OCI-LY7 (cell line): ENCODE measurements at regions not wholly inside any gene's neighbourhood (a gene's known extent, or its start where the extent isn't known, plus 50 kb on each side); places are given as distances from the start of the nearest gene placed in this dataset.

ENCODE experiments used
- BruUV-seq: library from RNA; stranded (reverse); fragments of 400-500 nt; replicated peaks from 2 replicates; lab custom pipeline; 2021; lab: Mats Ljungman, UMichigan
- CTCF ChIA-PET: fragments of 300-600 bp; sonication (Branson Sonifier 250); formaldehyde crosslinking; loops from one replicate; lab custom pipeline; 2022; ENCODE audit warnings: antibody characterized with exemption; ENCODE audit not compliant: unreplicated experiment; lab: Charles Lee
- POLR2A ChIA-PET: fragments of 300-600 bp; sonication (Branson Sonifier 250); formaldehyde crosslinking; loops from one replicate; lab custom pipeline; 2022; ENCODE audit warnings: antibody characterized with exemption; lab: Charles Lee
- DNase-seq: peaks from one replicate; pipeline ENCODE4 v3.0.0-alpha.2; 2015; ENCODE audit warnings: low spot score
- H2AFZ ChIP-seq: fragments of 200-600 bp; sonication (generic), shearing (Covaris generic); 2 replicates; pipeline ENCODE4 v1.6.1; 2014; ENCODE audit warnings: mild to moderate bottlenecking, antibody characterized with exemption, low read length, moderate library complexity
- H3K27ac ChIP-seq: fragments of 200-600 bp; sonication (generic); 2 replicates; pipeline ENCODE4 v1.5.1; 2014; ENCODE audit warnings: mixed run types, low read depth, mild to moderate bottlenecking, moderate library complexity, low read length, inconsistent platforms; ENCODE audit not compliant: poor library complexity, severe bottlenecking
- H3K36me3 ChIP-seq: fragments of 200-600 bp; sonication (generic); 2 replicates; pipeline ENCODE4 v1.6.1; 2014; ENCODE audit warnings: mild to moderate bottlenecking, antibody characterized with exemption, low read length, moderate library complexity, mixed read lengths; ENCODE audit not compliant: insufficient read depth
- H3K4me1 ChIP-seq: fragments of 200-600 bp; sonication (generic); 2 replicates; pipeline ENCODE4 v1.5.1; 2014; ENCODE audit warnings: mild to moderate bottlenecking, low read length; ENCODE audit not compliant: insufficient read depth, poor library complexity, severe bottlenecking
- H3K4me2 ChIP-seq: fragments of 200-600 bp; sonication (generic); 2 replicates; pipeline ENCODE4 v1.6.1; 2014; ENCODE audit warnings: mild to moderate bottlenecking, low read length
- H3K4me3 ChIP-seq: fragments of 200-600 bp; sonication (generic); 2 replicates; pipeline ENCODE4 v1.5.1; 2014; ENCODE audit warnings: mild to moderate bottlenecking, low read depth, low read length; ENCODE audit not compliant: poor library complexity, severe bottlenecking
- H3K79me2 ChIP-seq: fragments of 200-600 bp; sonication (generic); 2 replicates; pipeline ENCODE4 v1.6.1; 2016; ENCODE audit warnings: low read depth, mild to moderate bottlenecking, low read length, moderate library complexity, mixed read lengths; ENCODE audit not compliant: insufficient read depth
- H3K9me2 ChIP-seq: fragments of 200-600 bp; sonication (generic); 2 replicates; pipeline ENCODE4 v1.6.1; 2016; ENCODE audit warnings: mild to moderate bottlenecking, low read length, mixed read lengths; ENCODE audit not compliant: insufficient read depth
- H3K9me3 ChIP-seq: fragments of 200-600 bp; sonication (generic); 2 replicates; pipeline ENCODE4 v1.6.1; 2014; ENCODE audit warnings: mild to moderate bottlenecking, mixed run types, low read length, mixed read lengths
- H4K20me1 ChIP-seq: fragments of 200-600 bp; sonication (generic); 2 replicates; pipeline ENCODE4 v1.6.1; 2014; ENCODE audit warnings: mild to moderate bottlenecking, antibody characterized with exemption, low read length, moderate library complexity, mixed read lengths; ENCODE audit not compliant: insufficient read depth
- EZH2phosphoT487 ChIP-seq: fragments of 200-600 bp; sonication (generic); IDR thresholded peaks from 2 replicates; pipeline ENCODE4 v1.6.1; 2018; ENCODE audit warnings: low read depth, borderline replicate concordance, mild to moderate bottlenecking, mixed run types, antibody characterized with exemption, low read length, moderate library complexity, mixed read lengths
- intact Hi-C: fragments of 100-400 bp; cut with micrococcal nuclease; formaldehyde crosslinking; loops from one replicate; pipeline ENCODE4 v1.10.0; 2022; ENCODE audit not compliant: unreplicated experiment
- TF ChIP-seq, protein P1 (sequence below): fragments of 200-600 bp; sonication (generic); conservative IDR thresholded peaks from 2 replicates; pipeline ENCODE4 v1.5.1; 2014; ENCODE audit warnings: mild to moderate bottlenecking, antibody characterized with exemption, low read length, moderate library complexity, mixed read lengths

DNA sequence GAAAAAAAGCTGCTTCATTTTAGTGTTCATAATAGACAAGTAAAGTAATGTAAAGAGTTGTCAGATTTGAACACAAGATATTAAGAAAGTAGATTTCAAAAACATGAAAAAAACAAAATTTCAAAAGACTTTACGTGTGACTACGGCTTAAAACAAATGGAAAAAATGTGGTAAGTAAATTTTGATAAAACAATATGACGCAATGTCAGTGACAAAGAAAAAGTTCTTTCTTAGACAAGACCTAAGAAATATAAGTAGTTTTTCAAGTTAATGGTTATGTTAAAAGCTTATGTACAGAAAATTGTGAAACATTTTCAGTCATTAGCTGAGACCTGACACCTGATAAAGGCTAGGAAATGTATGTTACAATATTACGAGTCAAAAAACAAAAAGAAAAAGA lies 73.7 kb upstream of the EYS start:
- POLR2A ChIA-PET: no interaction called here
- H3K4me3 ChIP-seq: no peak overlapping the region
- TF ChIP-seq, protein P1, sequence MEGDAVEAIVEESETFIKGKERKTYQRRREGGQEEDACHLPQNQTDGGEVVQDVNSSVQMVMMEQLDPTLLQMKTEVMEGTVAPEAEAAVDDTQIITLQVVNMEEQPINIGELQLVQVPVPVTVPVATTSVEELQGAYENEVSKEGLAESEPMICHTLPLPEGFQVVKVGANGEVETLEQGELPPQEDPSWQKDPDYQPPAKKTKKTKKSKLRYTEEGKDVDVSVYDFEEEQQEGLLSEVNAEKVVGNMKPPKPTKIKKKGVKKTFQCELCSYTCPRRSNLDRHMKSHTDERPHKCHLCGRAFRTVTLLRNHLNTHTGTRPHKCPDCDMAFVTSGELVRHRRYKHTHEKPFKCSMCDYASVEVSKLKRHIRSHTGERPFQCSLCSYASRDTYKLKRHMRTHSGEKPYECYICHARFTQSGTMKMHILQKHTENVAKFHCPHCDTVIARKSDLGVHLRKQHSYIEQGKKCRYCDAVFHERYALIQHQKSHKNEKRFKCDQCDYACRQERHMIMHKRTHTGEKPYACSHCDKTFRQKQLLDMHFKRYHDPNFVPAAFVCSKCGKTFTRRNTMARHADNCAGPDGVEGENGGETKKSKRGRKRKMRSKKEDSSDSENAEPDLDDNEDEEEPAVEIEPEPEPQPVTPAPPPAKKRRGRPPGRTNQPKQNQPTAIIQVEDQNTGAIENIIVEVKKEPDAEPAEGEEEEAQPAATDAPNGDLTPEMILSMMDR: no peak
- TF ChIP-seq EZH2phosphoT487: no peak
- no TSS peak for BruUV-seq
- H4K20me1 ChIP-seq: no peaks in the 10 kb centered on the region
- no peak overlapping the region for H2AFZ ChIP-seq
- CTCF ChIA-PET: no interaction called here
- H3K9me3 ChIP-seq: no peaks in the 10 kb centered on the region
- no peaks in the 10 kb centered on the region for H3K9me2 ChIP-seq
- H3K4me1 ChIP-seq: no peaks in the 10 kb centered on the region
- DNase-seq: no peak
- no peak overlapping the region for H3K27ac ChIP-seq
- intact Hi-C loops: no loop called here
- no peaks in the 10 kb centered on the region for H3K36me3 ChIP-seq
- no peak overlapping the region for H3K4me2 ChIP-seq
- H3K79me2 ChIP-seq: no peaks in the 10 kb centered on the region

DNA sequence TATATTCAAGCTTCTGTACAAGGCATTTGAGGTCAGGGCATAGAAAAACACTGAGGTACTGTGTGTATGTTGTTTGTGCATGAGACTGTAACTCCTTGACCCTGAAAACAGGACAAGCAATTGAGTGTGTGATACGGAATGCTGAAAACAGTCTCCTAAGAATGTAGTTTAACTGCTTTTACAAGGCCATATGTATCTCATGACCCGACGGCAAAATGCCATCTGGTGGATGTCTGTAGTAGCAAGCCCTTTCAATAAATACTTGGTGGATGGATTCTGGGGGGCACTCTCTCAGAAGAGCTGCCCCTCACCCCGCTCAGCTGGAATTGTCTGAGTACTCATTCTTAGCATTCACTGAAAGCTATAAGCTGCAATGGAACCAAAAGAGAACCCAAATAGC lies 69.3 kb upstream of the EYS start:
- TF ChIP-seq EZH2phosphoT487: no peak
- TF ChIP-seq, protein P1: no peak
- no peak overlapping the region for H3K4me3 ChIP-seq
- H2AFZ ChIP-seq: no peak overlapping the region
- no TSS peak for BruUV-seq
- intact Hi-C loops: no loop called here
- H3K4me1 ChIP-seq: no peaks in the 10 kb centered on the region
- CTCF ChIA-PET: no interaction called here
- no peak for DNase-seq
- no peaks in the 10 kb centered on the region for H3K79me2 ChIP-seq
- H3K36me3 ChIP-seq: no peaks in the 10 kb centered on the region
- no peaks in the 10 kb centered on the region for H3K9me3 ChIP-seq
- no peak overlapping the region for H3K27ac ChIP-seq
- H3K9me2 ChIP-seq: no peaks in the 10 kb centered on the region
- H3K4me2 ChIP-seq: no peak overlapping the region
- H4K20me1 ChIP-seq: no peaks in the 10 kb centered on the region
- POLR2A ChIA-PET: no interaction called here

DNA sequence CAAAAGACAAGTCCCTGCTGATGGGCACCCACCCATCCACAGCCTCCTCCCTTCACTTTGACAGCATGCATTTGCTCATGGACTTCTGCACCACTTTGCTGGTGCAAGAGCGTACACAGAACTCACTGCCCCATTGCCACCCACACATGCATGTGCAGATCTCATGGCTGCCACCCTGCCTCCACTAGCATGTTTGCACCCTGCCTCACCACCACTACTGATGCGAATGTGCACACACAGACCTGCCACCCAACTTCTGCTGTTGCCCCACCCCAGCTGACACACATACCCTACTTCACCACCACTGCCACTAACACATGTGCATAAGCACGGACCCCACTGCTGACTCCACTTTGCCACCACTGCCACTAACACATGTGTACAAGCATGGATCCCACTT lies 64.9 kb upstream of the EYS start:
- Histone ChIP-seq H4K20me1 (no peaks in the 10 kb centered on the region), H3K4me2 (no peak overlapping the region), H3K79me2 (no peaks in the 10 kb centered on the region), H3K36me3 (no peaks in the 10 kb centered on the region), H3K27ac (no peak overlapping the region), H3K9me3 (no peaks in the 10 kb centered on the region), H3K4me3 (no peak overlapping the region), H3K4me1 (no peaks in the 10 kb centered on the region), H3K9me2 (no peaks in the 10 kb centered on the region), H2AFZ (no peak overlapping the region)
- BruUV-seq: no TSS peak
- CTCF ChIA-PET: no interaction called here
- POLR2A ChIA-PET: no interaction called here
- intact Hi-C loops: no loop called here
- no peak for DNase-seq
- TF ChIP-seq, protein P1: no peak
